NCI-H2107 treated with DMSO at 0.1 percent for 48 hours (cell line): ENCODE measurements at regions not wholly inside any gene's neighbourhood (a gene's known extent, or its start where the extent isn't known, plus 50 kb on each side); places are given as distances from the start of the nearest gene placed in this dataset.
"Not testable (repeated sequence)": the region's sequence is repeated elsewhere in the genome, so short reads cannot be mapped to it uniquely, and the experiment has no call there.

Experiments used
- DNase-seq: peaks from one replicate; lab custom pipeline; 2025; ENCODE audit not compliant: unreplicated experiment; lab: John Stamatoyannopoulos, UW

DNA sequence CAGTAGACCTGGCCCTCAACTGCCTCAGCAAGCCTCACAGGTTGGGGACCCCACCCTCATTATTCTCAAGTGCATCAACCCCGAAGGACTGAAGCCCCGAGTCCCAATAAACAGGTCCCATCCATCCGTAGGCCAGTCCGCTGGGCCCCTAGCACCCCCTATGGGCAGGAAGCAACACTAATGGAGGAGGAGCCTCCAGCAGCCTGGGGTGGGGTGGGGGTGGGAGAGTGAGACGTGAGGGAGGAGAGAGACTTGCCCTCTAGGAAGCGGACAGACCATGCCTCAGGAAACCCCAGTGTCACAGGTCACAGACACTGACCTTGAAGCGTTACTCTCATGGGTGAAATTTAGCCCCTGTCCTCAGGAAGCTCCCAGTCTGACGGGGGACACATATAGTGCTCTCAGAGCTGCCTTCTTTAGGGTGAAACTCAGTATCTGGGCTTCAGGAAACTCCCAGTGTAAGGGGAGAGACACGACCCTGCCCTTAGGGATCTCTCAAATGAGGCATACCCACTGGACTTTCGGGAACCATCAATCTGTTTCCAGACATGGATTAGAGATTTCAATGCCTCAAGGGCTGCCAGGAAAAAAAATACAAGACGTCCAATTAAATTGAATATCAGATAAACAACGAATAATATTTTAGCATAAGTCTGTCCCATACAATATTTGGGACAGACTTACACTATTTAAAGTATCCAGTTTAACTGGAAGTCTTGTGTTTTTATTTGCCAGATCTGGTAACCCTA, 125.8 kb downstream of the MRPL14 start:
- no peak for DNase-seq

GRCh38 chr6:44000164-44000842, 126.9 kb downstream of the MRPL14 start:
- DNase-seq: peak; percentile 90

DNA sequence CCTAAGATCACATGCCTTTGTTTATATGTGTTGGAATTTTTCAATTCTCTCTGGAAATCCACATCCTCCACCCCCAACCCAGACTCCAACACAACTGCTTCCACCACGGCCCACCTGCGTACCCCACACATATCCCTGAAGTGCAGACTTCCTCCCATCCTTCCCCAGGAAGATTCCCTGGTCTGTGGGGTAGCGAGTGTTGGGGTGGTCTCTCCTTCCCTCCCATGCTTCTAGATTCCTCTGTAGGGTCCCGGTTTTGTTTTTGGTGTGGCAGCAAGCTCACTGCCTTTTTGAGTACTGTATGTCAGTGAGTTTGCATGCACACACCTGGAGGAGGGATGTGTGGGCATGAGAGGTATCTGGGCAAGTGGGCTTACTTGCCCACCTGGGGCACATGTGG, 127.6 kb downstream of the MRPL14 start:
- no peak for DNase-seq

DNA sequence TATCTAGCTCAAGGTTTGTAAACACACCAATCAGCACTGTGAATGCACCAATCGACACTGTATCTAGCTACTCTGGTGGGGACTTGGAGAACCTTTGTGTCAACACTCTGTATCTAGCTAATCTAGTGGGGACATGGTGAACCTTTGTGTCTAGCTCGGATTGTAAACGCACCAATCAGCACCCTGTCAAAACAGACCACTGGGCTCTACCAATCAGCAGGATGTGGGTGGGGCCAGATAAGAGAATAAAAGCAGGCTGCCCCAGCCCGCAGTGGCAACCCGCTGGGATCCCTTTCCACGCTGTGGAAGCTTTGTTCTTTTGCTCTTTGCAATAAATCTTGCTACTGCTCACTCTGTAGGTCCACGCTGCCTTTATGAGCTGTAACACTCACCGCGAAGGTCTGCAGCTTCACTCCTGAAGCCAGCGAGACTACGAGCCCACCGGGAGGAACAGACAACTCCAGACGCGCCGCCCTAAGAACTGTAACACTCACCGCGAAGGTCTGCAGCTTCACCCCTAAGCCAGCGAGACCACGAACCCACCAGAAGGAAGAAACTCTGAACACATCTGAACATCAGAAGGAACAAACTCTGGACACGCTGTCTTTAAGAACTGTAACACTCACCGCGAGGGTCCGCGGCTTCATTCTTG, 128.5 kb downstream of the MRPL14 start:
- not testable (repeated sequence) for DNase-seq

DNA sequence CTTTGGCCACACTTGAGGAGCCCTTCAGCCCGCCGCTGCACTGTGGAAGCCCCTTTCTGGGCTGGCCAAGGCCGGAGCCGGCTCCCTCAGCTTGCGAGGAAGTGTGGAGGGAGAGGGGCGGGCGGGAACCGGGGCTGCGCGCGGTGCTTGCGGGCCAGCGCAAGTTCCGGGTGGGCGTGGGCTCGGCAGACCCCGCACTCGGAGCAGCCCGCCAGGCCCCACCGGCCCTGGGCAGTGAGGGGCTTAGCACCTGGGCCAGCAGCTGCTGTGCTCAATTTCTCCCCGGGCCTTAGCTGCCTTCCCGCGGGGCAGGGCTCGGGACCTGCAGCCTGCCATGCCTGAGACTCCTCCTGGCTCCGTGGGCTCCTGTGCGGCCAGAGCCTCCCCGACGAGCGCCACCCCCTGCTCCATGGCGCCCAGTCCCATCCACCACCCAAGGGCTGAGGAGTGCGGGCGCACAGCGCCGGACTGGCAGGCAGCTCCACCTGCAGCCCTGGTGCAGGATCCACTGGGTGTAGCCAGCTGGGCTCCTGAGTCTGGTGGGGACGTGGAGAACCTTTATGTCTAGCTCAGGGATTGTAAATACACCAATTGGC, 129.2 kb downstream of the MRPL14 start:
- not testable (repeated sequence) for DNase-seq

GRCh38 chr6:43997345-43997677, 129.9 kb downstream of the MRPL14 start:
- no peak for DNase-seq

- no peak for DNase-seq
These were observed 130.5 kb downstream of the MRPL14 start for GRCh38 chr6:43996618-43997344.

- no peak for DNase-seq
These were observed 132.1 kb downstream of the MRPL14 start for GRCh38 chr6:43995137-43995536.

GRCh38 chr6:43993881-43994523, 133.2 kb downstream of the MRPL14 start:
- DNase-seq: no peak

GRCh38 chr6:43992783-43993644, 134.2 kb downstream of the MRPL14 start:
- DNase-seq: no peak

DNA sequence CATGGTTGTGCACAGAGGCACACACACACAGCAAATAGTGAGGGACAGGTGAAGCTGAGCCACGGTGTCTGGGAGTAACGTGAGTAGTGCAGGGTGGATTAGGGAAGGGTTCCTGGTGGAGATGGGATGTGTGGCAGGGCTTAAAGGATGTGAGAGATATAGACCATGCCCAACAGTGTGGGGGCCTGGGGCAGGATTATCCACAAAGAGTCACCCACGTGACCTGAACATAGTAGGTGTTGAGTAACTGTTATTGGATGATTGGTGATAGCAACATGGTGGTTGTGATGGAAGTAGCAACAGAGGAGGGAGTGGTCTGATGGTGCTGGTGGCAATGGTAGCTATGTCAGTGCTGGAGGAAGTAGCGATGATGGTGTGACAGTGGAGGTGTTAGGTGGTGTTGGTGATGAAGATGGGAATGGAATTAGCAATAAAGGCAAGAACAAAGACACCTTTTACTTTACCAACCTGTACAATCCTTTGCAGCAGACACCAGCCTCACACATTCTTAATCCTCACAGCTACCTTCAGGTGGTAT, 135.1 kb downstream of the MRPL14 start:
- no peak for DNase-seq

DNA sequence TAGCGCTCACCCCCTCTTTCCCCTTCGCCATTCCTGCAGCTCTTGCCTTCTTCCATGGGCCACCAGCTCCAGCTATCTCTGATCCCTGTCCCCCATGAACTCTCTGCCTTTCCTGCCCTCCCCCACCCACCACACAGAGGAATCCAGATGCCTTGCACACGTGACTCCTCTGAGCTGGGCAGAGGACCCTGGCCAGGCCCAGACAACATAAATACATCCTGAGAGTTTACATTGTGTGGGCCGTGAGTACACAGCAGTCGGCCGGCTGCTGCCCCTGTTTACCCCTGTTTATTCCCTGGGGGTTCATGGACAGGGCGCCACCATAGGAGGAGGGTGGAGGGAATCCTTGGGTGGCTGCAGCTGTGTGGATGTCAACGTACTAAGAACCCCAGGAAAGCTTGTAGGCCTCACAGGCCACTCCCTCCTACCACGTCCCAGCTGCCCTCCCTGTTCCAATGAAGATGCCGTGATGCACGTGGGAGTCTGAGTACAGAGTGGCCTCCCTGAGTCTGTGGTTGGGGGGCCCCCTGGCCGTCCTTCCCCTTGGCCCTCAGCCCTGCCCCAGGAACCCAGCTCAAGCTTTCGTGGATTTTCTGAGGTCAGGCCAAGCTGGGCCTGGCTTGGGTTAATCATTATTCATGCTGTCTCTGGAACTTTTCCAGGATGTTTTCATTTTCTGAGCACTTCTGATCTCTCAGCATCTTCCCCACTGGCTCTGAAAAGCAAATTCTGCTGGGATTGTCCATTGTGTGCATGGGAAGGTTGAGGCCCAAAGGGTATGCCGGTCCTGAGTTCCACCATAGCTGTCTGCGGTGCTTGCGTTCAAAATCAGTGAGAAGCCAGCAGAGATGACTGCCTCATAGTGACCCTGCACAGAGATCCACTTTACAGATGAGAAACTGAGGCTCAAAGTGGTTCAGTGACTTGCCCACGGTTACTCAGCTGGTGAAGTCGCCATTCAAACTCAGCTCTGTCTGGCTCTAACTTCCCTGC, 136.3 kb downstream of the MRPL14 start:
- DNase-seq: peak; percentile 35

GRCh38 chr6:43990275-43990626, 137.0 kb downstream of the MRPL14 start:
- no peak for DNase-seq

GRCh38 chr6:43989581-43990146, 137.6 kb downstream of the MRPL14 start:
- peak; percentile 67 for DNase-seq

DNA sequence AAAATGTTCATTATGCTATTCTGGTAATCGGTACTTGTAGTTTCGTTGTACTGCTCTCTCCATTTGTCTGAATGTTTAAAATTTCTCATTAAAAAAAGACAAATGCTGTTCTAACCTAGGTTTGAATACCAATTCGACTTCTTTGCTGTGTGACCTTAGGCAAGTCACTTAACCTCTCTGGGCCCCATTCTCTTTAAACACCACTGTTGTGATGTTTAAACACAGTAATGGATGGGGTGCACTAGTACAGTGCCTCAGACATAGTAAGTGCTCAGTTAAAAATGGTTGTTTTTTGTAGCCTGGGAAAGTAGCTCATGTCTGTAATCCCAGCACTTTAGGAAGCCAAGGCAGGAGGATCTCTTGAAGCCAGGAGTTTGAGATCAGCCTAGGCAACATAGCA, 138.5 kb downstream of the MRPL14 start:
- no peak for DNase-seq

DNA sequence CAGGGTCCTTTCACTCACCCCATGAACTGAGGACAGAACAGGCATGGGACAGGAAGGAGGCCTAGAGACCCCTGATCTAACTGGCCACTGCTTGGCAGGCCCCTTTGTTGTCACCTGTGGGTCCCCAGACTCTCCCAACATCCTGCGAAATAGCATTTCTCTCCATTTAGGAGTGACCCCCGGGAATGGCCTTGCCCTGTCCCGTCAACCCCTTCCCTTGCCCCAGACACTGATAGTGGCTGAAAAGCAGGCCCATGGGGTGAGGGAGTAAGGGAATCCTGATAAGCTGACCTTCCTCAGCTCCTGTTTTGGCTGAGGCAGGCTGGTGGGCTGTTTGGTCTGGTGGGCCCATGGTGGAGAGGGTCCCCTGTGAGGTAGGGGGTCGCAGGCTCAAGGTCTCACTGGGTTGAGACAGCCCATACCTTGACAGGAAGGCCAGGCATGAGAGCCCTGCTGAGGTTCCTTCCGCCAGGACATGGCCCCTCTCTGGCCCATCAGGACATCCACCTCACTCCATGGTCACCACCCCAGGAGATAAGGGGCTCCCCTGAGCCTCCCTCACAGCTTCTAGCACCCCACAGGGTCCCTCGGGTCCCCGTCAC, 139.3 kb downstream of the MRPL14 start:
- DNase-seq: no peak

DNA sequence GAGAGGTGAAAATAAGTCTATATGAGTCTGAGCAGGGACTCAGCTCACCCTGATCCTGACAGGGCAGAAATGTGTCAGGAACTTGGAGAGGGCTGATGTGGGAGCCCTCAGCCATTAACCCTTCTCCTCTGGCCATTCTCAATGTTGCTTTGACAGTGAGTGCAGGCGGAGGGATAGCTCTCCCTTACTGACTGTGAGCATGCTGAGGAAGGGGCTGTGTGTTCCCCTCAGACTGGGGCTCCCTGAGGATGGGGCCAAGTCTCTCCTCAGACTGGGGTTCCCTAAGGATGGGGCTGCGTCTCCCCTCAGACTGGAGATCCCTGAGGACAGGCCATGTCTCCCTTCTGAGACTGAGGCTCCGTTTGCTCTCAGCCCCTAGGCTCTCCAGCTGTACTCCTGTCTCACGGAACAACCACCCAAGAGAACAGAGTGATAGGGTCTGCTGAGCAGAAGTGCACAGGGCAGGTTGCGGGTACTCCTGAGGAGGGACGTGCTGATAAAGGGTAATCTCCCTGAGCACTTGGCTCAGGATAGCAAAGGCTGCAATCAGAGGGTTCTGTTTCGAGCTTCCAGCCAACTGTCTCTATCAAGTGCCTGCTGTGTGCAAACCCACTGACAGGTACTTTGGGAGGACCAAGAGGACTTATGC, 141.0 kb downstream of the MRPL14 start:
- DNase-seq: no peak
